Endothelial cell of umbilical vein (primary cell): ENCODE measurements at regions not wholly inside any gene's neighbourhood (a gene's known extent, or its start where the extent isn't known, plus 50 kb on each side); places are given as distances from the start of the nearest gene placed in this dataset.

Experiments
- BruUV-seq: library from RNA; stranded (reverse); fragments of 400-500 nt; replicated peaks from 2 replicates; lab custom pipeline; 2021; lab: Mats Ljungman, UMichigan
- CTCF ChIA-PET: fragments of 300-600, 350-600 bp; sonication (Branson Sonifier 250); formaldehyde crosslinking; loops from one replicate; lab custom pipeline; 2021; ENCODE audit warnings: antibody characterized with exemption, inconsistent platforms; lab: Charles Lee
- POLR2A ChIA-PET: fragments of 300-600, 350-600 bp; sonication (Branson Sonifier 250); formaldehyde crosslinking; loops from one replicate; lab custom pipeline; 2021; ENCODE audit warnings: antibody characterized with exemption, inconsistent platforms; lab: Charles Lee
- DNase-seq: peaks from one replicate; pipeline ENCODE4 v3.0.0-alpha.2; 2011; ENCODE audit warnings: low read depth, low spot score
- FAIRE-seq: peaks from 2 replicates; lab custom pipeline; 2011; peaks lifted over from hg19 to GRCh38; lab: Jason Lieb, UNC
- H2AFZ ChIP-seq: 2 replicates; pipeline ENCODE4 v1.6.0; 2012; ENCODE audit warnings: low read depth, low read length, control low read depth, inconsistent platforms
- H3K27ac ChIP-seq: 2 replicates; pipeline ENCODE4 v1.5.1; 2011; ENCODE audit warnings: low read depth, mild to moderate bottlenecking, control low read depth, low read length, moderate library complexity; ENCODE audit not compliant: insufficient read depth
- H3K27me3 ChIP-seq, 2 experiments: 2 replicates each; pipeline versions ENCODE4 v1.6.0 to v1.6.1; 2011; ENCODE audit warnings: low read length in 2 of 2, mixed read lengths in 1 of 2; ENCODE audit not compliant: control insufficient read depth in 2 of 2, insufficient read depth in 2 of 2
- H3K36me3 ChIP-seq, 2 experiments: 2 replicates in 1 of 2; 3 replicates in 1 of 2; pipeline ENCODE4 v1.5.1; 2011; ENCODE audit warnings: low read length in 2 of 2, mild to moderate bottlenecking in 1 of 2, moderate library complexity in 1 of 2; ENCODE audit not compliant: control insufficient read depth in 2 of 2, insufficient read depth in 2 of 2; ENCODE audit errors: extremely low read depth in 1 of 2
- H3K4me1 ChIP-seq: 3 replicates; pipeline ENCODE4 v1.5.1; 2011; ENCODE audit warnings: mild to moderate bottlenecking, low read length; ENCODE audit not compliant: control insufficient read depth, insufficient read depth; ENCODE audit errors: extremely low read depth
- H3K4me2 ChIP-seq: 2 replicates; pipeline ENCODE4 v1.6.1; 2011; ENCODE audit warnings: low read length, control low read depth, mixed read lengths; ENCODE audit not compliant: insufficient read depth
- H3K4me3 ChIP-seq, 3 experiments: fragments of 200-600 bp in 1 of 3; sonication (generic), shearing (Covaris generic) in 1 of 3; replicated peaks in 1 of 3; 2 replicates each; pipeline ENCODE4 v1.5.1; 2011 to 2016; ENCODE audit warnings: control low read depth in 3 of 3, low read length in 3 of 3, mild to moderate bottlenecking in 2 of 3, inconsistent platforms in 1 of 3, low read depth in 1 of 3, moderate library complexity in 1 of 3; ENCODE audit not compliant: insufficient read depth in 1 of 3
- H3K79me2 ChIP-seq: 2 replicates; pipeline ENCODE4 v1.6.0; 2012; ENCODE audit warnings: low read length, inconsistent platforms; ENCODE audit not compliant: control insufficient read depth, insufficient read depth
- H3K9ac ChIP-seq: replicated peaks from 2 replicates; pipeline ENCODE3; 2011; ENCODE audit warnings: low read length, control low read depth; ENCODE audit not compliant: insufficient read depth; ENCODE audit errors: extremely low read depth
- H3K9me1 ChIP-seq: replicated peaks from 3 replicates; pipeline ENCODE4 v1.6.0; 2011; ENCODE audit warnings: mild to moderate bottlenecking, low read length; ENCODE audit not compliant: control insufficient read depth, insufficient read depth; ENCODE audit errors: extremely low read depth
- H3K9me3 ChIP-seq: replicated peaks from 2 replicates; pipeline ENCODE4 v1.5.1; 2012; ENCODE audit warnings: low read length, inconsistent platforms; ENCODE audit not compliant: control insufficient read depth, insufficient read depth
- H4K20me1 ChIP-seq: replicated peaks from 2 replicates; pipeline ENCODE3; 2011; ENCODE audit warnings: mild to moderate bottlenecking, low read length; ENCODE audit not compliant: control insufficient read depth, insufficient read depth; ENCODE audit errors: extremely low read depth
- CTCF ChIP-seq, 2 donors: IDR thresholded peaks; 1 replicate in 1 of 2; 2 replicates in 1 of 2; pipeline ENCODE4 v1.5.1; 2011; ENCODE audit warnings: low read length in 2 of 2, mild to moderate bottlenecking in 2 of 2, moderate library complexity in 2 of 2, control low read depth in 1 of 2, inconsistent platforms in 1 of 2, low read depth in 1 of 2; ENCODE audit not compliant: insufficient read depth in 1 of 2; ENCODE audit errors: extremely low read depth in 1 of 2
- EZH2 ChIP-seq: IDR thresholded peaks from 2 replicates; pipeline ENCODE4 v1.6.1; 2012; ENCODE audit warnings: borderline replicate concordance, low read depth, mild to moderate bottlenecking, moderate library complexity, low read length, inconsistent platforms; ENCODE audit not compliant: severe bottlenecking
- FOS ChIP-seq: IDR thresholded peaks from 2 replicates; pipeline ENCODE4 v1.6.1; 2011; ENCODE audit warnings: mild to moderate bottlenecking, low read length, moderate library complexity, borderline replicate concordance; ENCODE audit not compliant: insufficient read depth
- GATA2 ChIP-seq: IDR thresholded peaks from 2 replicates; pipeline ENCODE4 v1.7.0; 2011; ENCODE audit warnings: low read depth, mild to moderate bottlenecking, moderate library complexity, mixed read lengths, low read length; ENCODE audit not compliant: insufficient read length, insufficient read depth
- MYC ChIP-seq: IDR thresholded peaks from one replicate; pipeline ENCODE4 v1.6.1; 2011; ENCODE audit warnings: mild to moderate bottlenecking, low read depth, low read length
- POLR2A ChIP-seq: IDR thresholded peaks from 2 replicates; pipeline ENCODE4 v1.6.1; 2012; ENCODE audit warnings: low read depth, mild to moderate bottlenecking, control low read depth, low read length
- dilution Hi-C: fragments of 300-500 bp; cut with MboI; formaldehyde crosslinking; loops from one replicate; pipeline ENCODE4 v1.15.0; 2019; ENCODE audit warnings: low sequenced_read_pairs; ENCODE audit not compliant: extremely low pct_ligation_motif_present
- intact Hi-C: fragments of 100-400 bp; cut with micrococcal nuclease; formaldehyde crosslinking; loops from one replicate; pipeline ENCODE4 v1.10.0; 2022
- TF ChIP-seq, protein P1 (sequence below): IDR thresholded peaks from 2 replicates; pipeline ENCODE4 v1.6.1; 2011; ENCODE audit not compliant: insufficient read depth, insufficient read length

DNA sequence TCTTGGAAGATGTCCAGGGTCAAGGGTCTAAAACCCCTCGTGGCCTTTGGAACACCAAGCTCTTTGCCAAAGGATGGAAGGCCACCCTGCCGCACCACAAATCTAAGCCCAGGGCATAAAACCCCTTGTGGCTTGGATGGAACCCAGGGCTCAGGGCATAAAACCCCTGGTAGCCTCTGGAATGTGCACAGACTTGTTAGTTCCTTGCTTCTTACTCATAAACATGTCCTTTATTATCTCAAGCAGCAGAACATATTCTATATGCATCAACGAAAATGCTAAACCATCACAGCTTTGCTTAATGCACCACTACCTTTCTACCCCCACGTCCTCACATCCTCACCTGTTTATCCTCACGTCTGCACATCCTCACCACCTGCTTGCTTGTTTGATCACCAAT is 998.0 kb downstream of the DSC3 start:
- Histone ChIP-seq H3K79me2 (no peaks in the 10 kb centered on the region), H2AFZ (no peak overlapping the region), H3K4me1 (no peaks in the 10 kb centered on the region), H3K27me3 (no peaks in the 10 kb centered on the region), H3K4me3 (no peak overlapping the region), H3K9ac (no peak overlapping the region), H3K4me2 (no peak overlapping the region), H4K20me1 (no peaks in the 10 kb centered on the region), H3K9me1 (no peaks in the 10 kb centered on the region), H3K27ac (no peak overlapping the region), H3K9me3 (no peaks in the 10 kb centered on the region), H3K36me3 (no peaks in the 10 kb centered on the region)
- intact Hi-C loops (no loop called here), dilution Hi-C loops (no loop called here)
- DNase-seq (no peak), FAIRE-seq (no peak)
- no TSS peak for BruUV-seq
- no peak for TF ChIP-seq MYC
- TF ChIP-seq, protein P1, sequence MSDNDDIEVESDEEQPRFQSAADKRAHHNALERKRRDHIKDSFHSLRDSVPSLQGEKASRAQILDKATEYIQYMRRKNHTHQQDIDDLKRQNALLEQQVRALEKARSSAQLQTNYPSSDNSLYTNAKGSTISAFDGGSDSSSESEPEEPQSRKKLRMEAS, result no peak
- TF ChIP-seq EZH2, result no peak
- TF ChIP-seq CTCF (IDR thresholded peaks at IDR 0.05; ENCODE audit: extremely low read depth in 1 of 2, insufficient read depth in 1 of 2, low read depth in 1 of 2, low read length in 2 of 2), result no peak
- no peak for TF ChIP-seq FOS
- no peak for TF ChIP-seq POLR2A
- TF ChIP-seq GATA2, result no peak
- CTCF ChIA-PET, result no interaction called here
- POLR2A ChIA-PET, result no interaction called here
